HG03159 (cell line): ENCODE measurements at regions not wholly inside any gene's neighbourhood (a gene's known extent, or its start where the extent isn't known, plus 50 kb on each side); places are given as distances from the start of the nearest gene placed in this dataset.
A peak's percentile ranks its signal among the peaks of the same experiment; 100 is the strongest.
"Not testable (repeated sequence)": the region's sequence is repeated elsewhere in the genome, so short reads cannot be mapped to it uniquely, and the experiment has no call there.

Source experiments
- ATAC-seq: cut with Tn5 transposase; IDR thresholded peaks from one replicate; pipeline ENCODE4 v1.9.1; 2021; ENCODE audit warnings: mild to moderate bottlenecking, moderate library complexity; ENCODE audit not compliant: unreplicated experiment

GRCh38 chrX:44675362-44676024 is 132.8 kb upstream of the FUNDC1 start:
- ATAC-seq: no peak

DNA sequence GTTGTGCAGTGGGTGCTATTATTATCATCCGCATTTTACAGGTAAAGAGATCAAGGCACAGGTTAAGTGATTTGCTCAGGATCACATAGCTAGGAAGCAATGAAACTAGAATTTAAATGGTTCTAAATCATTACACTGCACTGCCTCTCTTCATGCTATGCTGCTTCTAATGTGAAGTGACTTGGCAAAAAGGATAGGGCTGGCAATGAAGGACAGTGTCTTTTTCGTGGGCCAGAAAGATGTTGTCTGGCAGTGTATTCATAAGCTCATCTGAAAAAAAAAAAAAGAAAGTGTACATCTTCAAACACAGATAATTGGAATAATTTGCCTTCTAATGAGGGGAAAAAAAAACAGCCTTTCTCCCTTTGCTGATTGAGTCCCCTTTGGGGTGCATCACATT is 132.2 kb upstream of the FUNDC1 start:
- ATAC-seq: no peak

GRCh38 chrX:44669626-44670025 is 127.0 kb upstream of the FUNDC1 start:
- ATAC-seq: no peak

- ATAC-seq: no peak
Observed at GRCh38 chrX:44667771-44668170, 125.1 kb upstream of the FUNDC1 start.

DNA sequence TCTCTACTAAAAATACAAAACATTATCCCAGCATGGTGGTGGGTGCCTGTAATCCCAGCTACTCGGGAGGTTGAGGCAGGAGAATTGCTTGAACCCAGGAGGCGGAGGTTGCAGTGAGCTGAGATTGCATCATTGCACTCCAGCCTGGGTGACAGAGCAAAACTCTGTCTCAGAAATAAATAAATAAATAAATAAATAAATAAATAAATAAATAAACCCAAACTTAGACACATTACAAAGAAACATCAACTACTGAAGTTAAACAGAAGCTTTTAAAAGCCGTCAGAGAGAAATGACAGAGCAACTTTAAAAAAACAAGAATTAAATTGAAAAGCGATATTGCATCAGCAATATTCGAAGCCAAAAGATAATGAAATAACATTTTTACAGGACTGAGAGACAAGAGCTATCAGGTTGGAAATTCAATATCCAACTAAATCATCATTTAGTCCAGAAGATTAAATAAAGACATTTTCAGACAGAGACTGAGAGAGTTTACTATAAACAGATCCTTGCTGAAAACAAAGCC is 115.1 kb upstream of the FUNDC1 start:
- ATAC-seq: not testable (repeated sequence)

- no peak for ATAC-seq
Observed at GRCh38 chrX:44651358-44651757, 108.7 kb upstream of the FUNDC1 start.

- ATAC-seq: no peak
Observed at GRCh38 chrX:44643723-44644122, 101.1 kb upstream of the FUNDC1 start.

- ATAC-seq: no peak
Observed at GRCh38 chrX:44637282-44637681, 94.6 kb upstream of the FUNDC1 start.

- ATAC-seq: no peak
Observed at GRCh38 chrX:44621078-44621477, 78.4 kb upstream of the FUNDC1 start.

GRCh38 chrX:44619039-44619438 is 76.4 kb upstream of the FUNDC1 start:
- no peak for ATAC-seq

GRCh38 chrX:44596277-44596676 is 53.6 kb upstream of the FUNDC1 start:
- peak; percentile 94 for ATAC-seq
